ENCODE measurements at regions not wholly inside any gene's neighbourhood (a gene's known extent, or its start where the extent isn't known, plus 50 kb on each side); places are given as distances from the start of the nearest gene placed in this dataset.

GRCh38 chr18:46222710-46223360, 118.7 kb downstream of the HAUS1 start:
- TF ChIP-seq CTCF (IDR thresholded peaks at IDR 0.05; ENCODE audit: insufficient read depth, low read depth, low read length) (no peak), EZH2 (IDR thresholded peaks at IDR 0.05; ENCODE audit: insufficient read depth, low read length) (no peak)

All from astrocyte (in vitro differentiated cells and primary cell).